Vagina (tissue), 2 donors: ENCODE measurements at regions not wholly inside any gene's neighbourhood (a gene's known extent, or its start where the extent isn't known, plus 50 kb on each side); places are given as distances from the start of the nearest gene placed in this dataset.

ENCODE experiments used
- POLR2AphosphoS5 ChIP-seq, 2 donors: sonication (generic); formaldehyde crosslinking; IDR thresholded peaks; one replicate each; pipeline ENCODE4 v1.9.0; 2017; ENCODE audit warnings: antibody characterized with exemption in 2 of 2, mild to moderate bottlenecking in 2 of 2, low read depth in 1 of 2; ENCODE audit not compliant: insufficient read depth in 1 of 2
- TF ChIP-seq, protein P1 (sequence below), 3 experiments: fragments of 450-650 bp in 2 of 3; fragments of 200-600 bp in 1 of 3; sonication (generic) in 1 of 3; IDR thresholded peaks; one replicate each; pipeline ENCODE4 v1.5.1; 2017 to 2019; ENCODE audit warnings: antibody characterized with exemption in 3 of 3, mild to moderate bottlenecking in 2 of 3, moderate library complexity in 2 of 3

DNA sequence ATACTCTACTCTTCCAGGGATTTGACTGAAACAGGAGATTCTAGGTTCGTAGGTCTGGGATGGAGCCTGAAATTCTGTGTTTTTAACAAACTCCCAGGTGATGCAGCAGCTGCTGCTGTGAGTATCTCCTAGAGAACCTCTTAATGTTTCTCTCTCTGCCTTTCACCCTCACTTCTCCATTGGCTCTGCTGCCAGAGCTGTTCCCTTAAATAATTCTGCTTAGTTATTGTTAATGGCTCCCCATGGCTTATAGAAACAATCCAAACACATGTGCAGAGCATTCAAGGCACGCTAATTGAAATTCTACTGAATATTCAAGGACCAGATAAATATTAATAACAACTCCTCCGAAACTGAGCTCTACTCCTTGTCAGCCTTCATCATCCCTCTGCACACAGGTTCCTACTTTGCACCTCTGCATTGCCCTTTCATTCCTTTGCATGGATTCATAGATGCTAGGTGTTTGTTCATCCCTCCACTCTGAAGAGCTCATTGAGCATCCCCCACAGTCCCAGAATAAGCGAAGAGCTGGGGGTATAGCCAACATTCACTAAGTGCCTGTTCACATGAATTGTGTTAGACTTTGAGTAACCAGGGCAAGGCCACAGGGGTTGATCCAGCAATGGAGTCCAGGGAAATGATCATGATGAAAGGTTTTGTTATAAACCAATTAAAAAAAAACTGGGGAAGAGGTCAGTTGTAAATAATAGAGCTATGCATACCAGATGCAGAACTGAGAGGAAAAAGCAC lies 488.4 kb upstream of the JAG1 start:
- TF ChIP-seq, protein P1, sequence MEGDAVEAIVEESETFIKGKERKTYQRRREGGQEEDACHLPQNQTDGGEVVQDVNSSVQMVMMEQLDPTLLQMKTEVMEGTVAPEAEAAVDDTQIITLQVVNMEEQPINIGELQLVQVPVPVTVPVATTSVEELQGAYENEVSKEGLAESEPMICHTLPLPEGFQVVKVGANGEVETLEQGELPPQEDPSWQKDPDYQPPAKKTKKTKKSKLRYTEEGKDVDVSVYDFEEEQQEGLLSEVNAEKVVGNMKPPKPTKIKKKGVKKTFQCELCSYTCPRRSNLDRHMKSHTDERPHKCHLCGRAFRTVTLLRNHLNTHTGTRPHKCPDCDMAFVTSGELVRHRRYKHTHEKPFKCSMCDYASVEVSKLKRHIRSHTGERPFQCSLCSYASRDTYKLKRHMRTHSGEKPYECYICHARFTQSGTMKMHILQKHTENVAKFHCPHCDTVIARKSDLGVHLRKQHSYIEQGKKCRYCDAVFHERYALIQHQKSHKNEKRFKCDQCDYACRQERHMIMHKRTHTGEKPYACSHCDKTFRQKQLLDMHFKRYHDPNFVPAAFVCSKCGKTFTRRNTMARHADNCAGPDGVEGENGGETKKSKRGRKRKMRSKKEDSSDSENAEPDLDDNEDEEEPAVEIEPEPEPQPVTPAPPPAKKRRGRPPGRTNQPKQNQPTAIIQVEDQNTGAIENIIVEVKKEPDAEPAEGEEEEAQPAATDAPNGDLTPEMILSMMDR (IDR thresholded peaks at IDR 0.05) = no peak
- TF ChIP-seq POLR2AphosphoS5 (IDR thresholded peaks at IDR 0.05; ENCODE audit: insufficient read depth in 1 of 2, low read depth in 1 of 2) = no peak
